Thyroid gland (tissue), 4 donors: ENCODE measurements at regions not wholly inside any gene's neighbourhood (a gene's known extent, or its start where the extent isn't known, plus 50 kb on each side); places are given as distances from the start of the nearest gene placed in this dataset. TPM values are rescaled to one million over a fixed set of nuclear protein-coding genes. Genes with fewer than 3 reads are reported as not detected.

Experiments used
- DNase-seq, 2 donors: peaks; one replicate each; pipeline ENCODE4 v3.0.0-alpha.2; 2019
- H3K27ac ChIP-seq, 3 donors: fragments of 200-600 bp; sonication (generic); 1 replicate in 2 of 3; 2 replicates in 1 of 3; pipeline ENCODE4 v1.5.1; 2016 to 2019; ENCODE audit warnings: mild to moderate bottlenecking in 1 of 3, moderate library complexity in 1 of 3
- H3K27me3 ChIP-seq: fragments of 200-600 bp; sonication (generic); one replicate; pipeline ENCODE4 v1.5.1; 2019
- H3K36me3 ChIP-seq, 2 donors: fragments of 200-600 bp; sonication (generic); one replicate each; pipeline ENCODE4 v1.5.1; 2016 to 2019
- H3K4me1 ChIP-seq, 2 donors: fragments of 200-600 bp; sonication (generic); one replicate each; pipeline ENCODE4 v1.5.1; 2017 to 2019
- H3K4me3 ChIP-seq, 3 donors: fragments of 200-600 bp; sonication (generic); replicated peaks in 1 of 3; 1 replicate in 2 of 3; 2 replicates in 1 of 3; pipeline ENCODE4 v1.5.1; 2016; ENCODE audit warnings: mild to moderate bottlenecking in 1 of 3
- H3K9me3 ChIP-seq: fragments of 200-600 bp; sonication (generic); one replicate; pipeline ENCODE4 v1.5.1; 2017
- POLR2A ChIP-seq, 2 donors: fragments of 450-650 bp; IDR thresholded peaks; one replicate each; pipeline ENCODE4 v1.6.1; 2017; ENCODE audit warnings: antibody characterized with exemption in 2 of 2, mild to moderate bottlenecking in 2 of 2, moderate library complexity in 1 of 2
- WGBS, 2 donors: methylation state at CpG; one replicate each; pipeline ENCODE4 v1.1.5; 2017; 5-methylcytosine and 5-hydroxymethylcytosine counted together
- intact Hi-C: fragments of 100-400 bp; cut with DNase I; formaldehyde crosslinking; loops from one replicate; pipeline ENCODE4 v1.15.1; 2023
- small RNA-seq: library from RNA; depleted of rRNA; stranded (forward); fragments of <200 nt; gene quantifications from one replicate; pipeline ENCODE3, GENCODE V24; 2016
- TF ChIP-seq, protein P1 (sequence below), 6 experiments: fragments of 200-600 bp in 3 of 6; fragments of 450-650 bp in 3 of 6; sonication (generic) in 3 of 6; IDR thresholded peaks; one replicate each; pipeline ENCODE4 v1.5.1; 2016 to 2019; ENCODE audit warnings: antibody characterized with exemption in 6 of 6, mild to moderate bottlenecking in 2 of 6, inconsistent platforms in 1 of 6, moderate library complexity in 1 of 6

DNA sequence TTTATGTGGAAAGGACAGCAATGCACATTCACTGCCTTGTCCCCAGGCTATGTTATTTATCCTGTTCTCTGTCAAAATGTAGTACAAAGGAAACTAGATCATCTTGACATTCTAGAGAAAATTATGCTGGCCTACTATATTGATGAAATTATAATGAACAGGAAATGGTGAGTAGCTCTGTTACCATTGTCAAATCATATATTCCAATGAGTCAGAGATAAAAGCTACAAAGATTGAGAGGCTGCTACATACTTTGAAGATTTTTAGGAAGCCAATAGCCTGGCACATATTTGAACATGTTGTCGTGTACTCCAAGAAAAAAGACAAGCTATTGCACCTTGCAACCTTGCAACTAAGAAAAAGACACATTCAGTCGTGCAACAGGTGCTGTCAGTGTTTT, 52.7 kb upstream of the TET2 start:
- intact Hi-C loops, result no loop called here
- Histone ChIP-seq H3K27ac (no peak overlapping the region), H3K9me3 (no peaks in the 10 kb centered on the region), H3K36me3 (no peaks in the 10 kb centered on the region), H3K27me3 (no peaks in the 10 kb centered on the region), H3K4me3 (no peak overlapping the region), H3K4me1 (no peaks in the 10 kb centered on the region)
- WGBS, 2 donors, result 77 to 86% methylated on average over 2 of the region's 2 CpGs
- TF ChIP-seq POLR2A (IDR thresholded peaks at IDR 0.05), result no peak
- TF ChIP-seq, protein P1, sequence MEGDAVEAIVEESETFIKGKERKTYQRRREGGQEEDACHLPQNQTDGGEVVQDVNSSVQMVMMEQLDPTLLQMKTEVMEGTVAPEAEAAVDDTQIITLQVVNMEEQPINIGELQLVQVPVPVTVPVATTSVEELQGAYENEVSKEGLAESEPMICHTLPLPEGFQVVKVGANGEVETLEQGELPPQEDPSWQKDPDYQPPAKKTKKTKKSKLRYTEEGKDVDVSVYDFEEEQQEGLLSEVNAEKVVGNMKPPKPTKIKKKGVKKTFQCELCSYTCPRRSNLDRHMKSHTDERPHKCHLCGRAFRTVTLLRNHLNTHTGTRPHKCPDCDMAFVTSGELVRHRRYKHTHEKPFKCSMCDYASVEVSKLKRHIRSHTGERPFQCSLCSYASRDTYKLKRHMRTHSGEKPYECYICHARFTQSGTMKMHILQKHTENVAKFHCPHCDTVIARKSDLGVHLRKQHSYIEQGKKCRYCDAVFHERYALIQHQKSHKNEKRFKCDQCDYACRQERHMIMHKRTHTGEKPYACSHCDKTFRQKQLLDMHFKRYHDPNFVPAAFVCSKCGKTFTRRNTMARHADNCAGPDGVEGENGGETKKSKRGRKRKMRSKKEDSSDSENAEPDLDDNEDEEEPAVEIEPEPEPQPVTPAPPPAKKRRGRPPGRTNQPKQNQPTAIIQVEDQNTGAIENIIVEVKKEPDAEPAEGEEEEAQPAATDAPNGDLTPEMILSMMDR (IDR thresholded peaks at IDR 0.05), result no peak
- no peak for DNase-seq

Small RNAs in the stretch of these regions (small RNA-seq; reads per million reads assigned to genes)
- gene AC096577.2 (not detected), gene RNU6-351P (not detected)
